ENCODE measurements at regions not wholly inside any gene's neighbourhood (a gene's known extent, or its start where the extent isn't known, plus 50 kb on each side); places are given as distances from the start of the nearest gene placed in this dataset.

DNA sequence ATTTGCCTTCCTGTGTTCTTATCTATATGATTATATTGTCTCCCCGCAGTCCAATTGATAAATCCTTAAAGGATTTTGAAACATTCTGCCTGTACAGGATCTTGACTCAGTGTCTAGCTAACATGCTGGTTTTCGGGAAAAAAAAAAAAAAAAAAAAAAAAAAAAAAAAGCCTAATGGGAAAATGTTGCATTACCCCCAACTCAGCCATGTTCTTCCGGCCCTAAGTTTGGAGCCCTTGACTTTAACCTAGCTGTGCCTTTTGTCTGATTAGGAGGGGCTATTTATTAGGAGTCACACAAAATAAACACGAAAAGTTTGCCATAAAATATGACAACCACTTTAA lies 244.4 kb upstream of the TCF21 start:
- WGBS (ENCODE audit: low lambda C conversion rate) = 13% methylated on average over 4 of the region's 4 CpGs
- no peak for DNase-seq
- no peak overlapping the region for H3K4me2 ChIP-seq
- no peaks in the 10 kb centered on the region for H3K9me2 ChIP-seq
- H3K27ac ChIP-seq (ENCODE audit: low read depth in 2 of 2, low read length in 1 of 2) = no peak overlapping the region
- H3K4me3 ChIP-seq (ENCODE audit: low read depth in 2 of 2, low read length in 1 of 2) = no peak overlapping the region
- no peak overlapping the region for H2AFZ ChIP-seq (ENCODE audit: low read depth)
- no peak overlapping the region for H3K9ac ChIP-seq
- no peaks in the 10 kb centered on the region for H3K79me2 ChIP-seq (ENCODE audit: insufficient read depth)
- H3K9me3 ChIP-seq = no peaks in the 10 kb centered on the region
- POLR2A ChIA-PET = no interaction called here
- no peaks in the 10 kb centered on the region for H3K36me3 ChIP-seq (replicated peaks in 1 of 2; ENCODE audit: control insufficient read depth in 1 of 2, insufficient read depth in 2 of 2, low read length in 1 of 2)
- no peaks in the 10 kb centered on the region; the same call in 1 of the 2 replicates for H3K27me3 ChIP-seq (ENCODE audit: insufficient read depth)
- no peaks in the 10 kb centered on the region for H4K20me1 ChIP-seq (ENCODE audit: insufficient read depth)
- TF ChIP-seq GATA2 (CRISPR knock-in tag; IDR thresholded peaks at IDR 0.05) (no peak), REST (IDR thresholded peaks at IDR 0.05; ENCODE audit: low read depth, low read length) (no peak), IRF3 (IDR thresholded peaks at IDR 0.05; ENCODE audit: low read depth, low read length) (no peak), SIN3A (IDR thresholded peaks at IDR 0.05; ENCODE audit: borderline replicate concordance, low read depth, low read length) (no peak), RFX5 (IDR thresholded peaks at IDR 0.05; ENCODE audit: low read length) (no peak), POLR2AphosphoS5 (IDR thresholded peaks at IDR 0.05; ENCODE audit: low read depth, low read length) (no peak), RAD21 (IDR thresholded peaks at IDR 0.05; ENCODE audit: low read length) (no peak), PBX3 (IDR thresholded peaks at IDR 0.05) (no peak), GABPA (IDR thresholded peaks at IDR 0.05; ENCODE audit: low read depth) (no peak), TAF1 (IDR thresholded peaks at IDR 0.05; ENCODE audit: borderline replicate concordance, low read depth, low read length) (no peak), FOXJ3 (CRISPR knock-in tag; IDR thresholded peaks at IDR 0.05) (no peak), RCOR1 (IDR thresholded peaks at IDR 0.05; ENCODE audit: low read length) (no peak), MXI1 (IDR thresholded peaks at IDR 0.05; ENCODE audit: low read depth, low read length) (no peak), NFIC (IDR thresholded peaks at IDR 0.05; ENCODE audit: borderline replicate concordance) (no peak), FOSL2 (IDR thresholded peaks at IDR 0.05; ENCODE audit: borderline replicate concordance, low read depth) (no peak), YY1 (IDR thresholded peaks at IDR 0.05; ENCODE audit: low read depth) (no peak), EZH2phosphoT487 (IDR thresholded peaks at IDR 0.05; ENCODE audit: borderline replicate concordance, low read depth) (no peak), EP300 (IDR thresholded peaks at IDR 0.05; ENCODE audit: borderline replicate concordance in 1 of 2, low read depth in 1 of 2, low read length in 1 of 2) (no peak)
- CTCF ChIA-PET = interaction anchor here (0.6 kb wide), 1 partner anchor 233 kb away, joined by 3 read pairs; no protein-coding TSS in a partner anchor
- no peaks in the 10 kb centered on the region for H3F3A ChIP-seq (replicated peaks; ENCODE audit: insufficient read depth)
- no peaks in the 10 kb centered on the region for H3K4me1 ChIP-seq (ENCODE audit: control insufficient read depth in 1 of 2, insufficient read depth in 2 of 2, low read depth in 1 of 2, low read length in 1 of 2)
